ENCODE measurements at regions not wholly inside any gene's neighbourhood (a gene's known extent, or its start where the extent isn't known, plus 50 kb on each side); places are given as distances from the start of the nearest gene placed in this dataset.
"Not testable (repeated sequence)": the region's sequence is repeated elsewhere in the genome, so short reads cannot be mapped to it uniquely, and the experiment has no call there.

GRCh38 chr15:77883012-77883411, 194.5 kb downstream of the TBC1D2B start:
- H3K4me3 ChIP-seq (ENCODE audit: low read depth, low read length); H3K4me1 ChIP-seq (ENCODE audit: control insufficient read depth, insufficient read depth, low read length): not testable (repeated sequence)

DNA sequence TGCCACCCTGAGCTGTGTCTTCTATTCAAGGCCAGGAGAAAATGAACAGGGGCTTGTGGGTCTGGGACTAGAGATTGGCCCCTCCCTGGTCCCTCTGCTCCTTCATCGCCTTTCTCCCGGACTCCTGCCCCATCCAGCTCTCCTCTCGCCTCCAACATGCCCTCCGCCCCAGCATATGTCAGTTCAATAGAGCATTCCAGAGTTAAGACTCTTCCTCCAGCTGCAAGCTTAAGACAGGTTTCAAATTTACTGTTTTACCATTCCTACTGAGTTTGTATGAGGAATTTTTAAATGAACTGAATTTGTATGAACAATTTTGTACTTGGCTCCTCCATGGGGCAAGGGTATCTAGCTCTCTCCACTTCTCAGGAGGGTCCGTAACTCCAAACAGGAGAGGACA, 195.6 kb downstream of the TBC1D2B start:
- no peaks in the 10 kb centered on the region for H3K9me3 ChIP-seq (ENCODE audit: control insufficient read depth, insufficient read depth, low read length)
- H3K36me3 ChIP-seq (ENCODE audit: control insufficient read depth, insufficient read depth, low read length), result no peaks in the 10 kb centered on the region
- H3K4me3 ChIP-seq (ENCODE audit: low read depth, low read length), result no peak overlapping the region
- H3K9ac ChIP-seq (ENCODE audit: low read depth, low read length), result no peak overlapping the region
- H3K27me3 ChIP-seq (ENCODE audit: control insufficient read depth, insufficient read depth, low read length), result no peaks in the 10 kb centered on the region
- no peak overlapping the region for H3K27ac ChIP-seq (ENCODE audit: low read depth, low read length)
- H3K4me1 ChIP-seq (ENCODE audit: control insufficient read depth, insufficient read depth, low read length), result no peaks in the 10 kb centered on the region

More at GRCh38 chr15:77883012-77883411, 194.5 kb downstream of the TBC1D2B start:
- H3K27ac ChIP-seq (ENCODE audit: low read depth, low read length); H3K9me3 ChIP-seq (ENCODE audit: control insufficient read depth, insufficient read depth, low read length); H3K27me3 ChIP-seq (ENCODE audit: control insufficient read depth, insufficient read depth, low read length); H3K36me3 ChIP-seq (ENCODE audit: control insufficient read depth, insufficient read depth, low read length); H3K9ac ChIP-seq (ENCODE audit: low read depth, low read length): not testable (repeated sequence)

DNA sequence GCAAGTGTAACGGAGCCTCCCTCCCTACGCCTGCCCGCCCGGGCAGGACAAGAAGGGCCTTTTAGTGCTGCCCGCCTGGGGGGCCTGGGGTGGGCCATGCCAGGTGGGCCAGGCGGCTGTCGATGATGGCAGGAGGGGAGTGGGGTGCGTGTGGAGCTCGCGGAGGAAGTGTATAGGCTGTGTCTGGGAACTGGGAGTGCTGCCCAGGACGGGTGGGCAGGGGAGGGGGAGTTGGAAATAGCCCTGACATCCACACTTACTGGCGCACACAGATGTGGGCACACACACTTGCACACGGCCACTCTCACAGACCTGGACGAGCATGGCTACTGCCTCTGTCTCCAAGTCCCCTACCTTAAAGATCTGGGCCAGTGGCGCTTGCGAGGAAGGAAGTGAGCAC, 196.0 kb downstream of the TBC1D2B start:
- H3K27ac ChIP-seq (ENCODE audit: low read depth, low read length); H3K9me3 ChIP-seq (ENCODE audit: control insufficient read depth, insufficient read depth, low read length); H3K27me3 ChIP-seq (ENCODE audit: control insufficient read depth, insufficient read depth, low read length); H3K36me3 ChIP-seq (ENCODE audit: control insufficient read depth, insufficient read depth, low read length); H3K4me1 ChIP-seq (ENCODE audit: control insufficient read depth, insufficient read depth, low read length); H3K4me3 ChIP-seq (ENCODE audit: low read depth, low read length); H3K9ac ChIP-seq (ENCODE audit: low read depth, low read length): not testable (repeated sequence)

DNA sequence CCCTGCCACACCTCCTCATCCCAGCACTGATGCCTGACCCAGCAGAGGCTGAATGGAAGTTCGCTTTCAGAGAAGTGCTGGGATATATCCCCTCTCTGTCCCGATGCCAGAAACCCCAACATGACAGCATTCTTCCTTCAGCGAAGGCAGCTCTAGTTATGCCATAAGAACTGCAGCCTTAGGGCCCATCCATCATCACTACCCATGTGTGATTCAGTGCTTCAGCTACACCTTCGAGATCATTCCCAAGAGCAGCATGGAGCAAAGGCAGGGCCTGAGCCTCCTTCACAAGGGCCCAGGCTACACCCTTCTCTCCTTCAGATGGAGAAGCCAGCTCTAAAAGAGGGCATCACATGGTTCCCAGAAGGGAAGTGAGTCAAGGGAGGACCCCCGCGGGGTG, 198.0 kb downstream of the TBC1D2B start:
- H3K4me3 ChIP-seq (ENCODE audit: low read depth, low read length); H3K27ac ChIP-seq (ENCODE audit: low read depth, low read length); H3K9me3 ChIP-seq (ENCODE audit: control insufficient read depth, insufficient read depth, low read length): not testable (repeated sequence)

GRCh38 chr15:77877869-77878577, 199.5 kb downstream of the TBC1D2B start:
- no peak overlapping the region for H3K27ac ChIP-seq (ENCODE audit: low read depth, low read length)
- H3K4me1 ChIP-seq (ENCODE audit: control insufficient read depth, insufficient read depth, low read length), result no peaks in the 10 kb centered on the region
- H3K9ac ChIP-seq (ENCODE audit: low read depth, low read length), result no peak overlapping the region
- no peaks in the 10 kb centered on the region for H3K27me3 ChIP-seq (ENCODE audit: control insufficient read depth, insufficient read depth, low read length)
- no peaks in the 10 kb centered on the region for H3K36me3 ChIP-seq (ENCODE audit: control insufficient read depth, insufficient read depth, low read length)
- no peak overlapping the region for H3K4me3 ChIP-seq (ENCODE audit: low read depth, low read length)
- no peaks in the 10 kb centered on the region for H3K9me3 ChIP-seq (ENCODE audit: control insufficient read depth, insufficient read depth, low read length)

More for the DNA sequence above, 198.0 kb downstream of the TBC1D2B start:
- H3K9ac ChIP-seq (ENCODE audit: low read depth, low read length); H3K4me1 ChIP-seq (ENCODE audit: control insufficient read depth, insufficient read depth, low read length); H3K36me3 ChIP-seq (ENCODE audit: control insufficient read depth, insufficient read depth, low read length); H3K27me3 ChIP-seq (ENCODE audit: control insufficient read depth, insufficient read depth, low read length): not testable (repeated sequence)

DNA sequence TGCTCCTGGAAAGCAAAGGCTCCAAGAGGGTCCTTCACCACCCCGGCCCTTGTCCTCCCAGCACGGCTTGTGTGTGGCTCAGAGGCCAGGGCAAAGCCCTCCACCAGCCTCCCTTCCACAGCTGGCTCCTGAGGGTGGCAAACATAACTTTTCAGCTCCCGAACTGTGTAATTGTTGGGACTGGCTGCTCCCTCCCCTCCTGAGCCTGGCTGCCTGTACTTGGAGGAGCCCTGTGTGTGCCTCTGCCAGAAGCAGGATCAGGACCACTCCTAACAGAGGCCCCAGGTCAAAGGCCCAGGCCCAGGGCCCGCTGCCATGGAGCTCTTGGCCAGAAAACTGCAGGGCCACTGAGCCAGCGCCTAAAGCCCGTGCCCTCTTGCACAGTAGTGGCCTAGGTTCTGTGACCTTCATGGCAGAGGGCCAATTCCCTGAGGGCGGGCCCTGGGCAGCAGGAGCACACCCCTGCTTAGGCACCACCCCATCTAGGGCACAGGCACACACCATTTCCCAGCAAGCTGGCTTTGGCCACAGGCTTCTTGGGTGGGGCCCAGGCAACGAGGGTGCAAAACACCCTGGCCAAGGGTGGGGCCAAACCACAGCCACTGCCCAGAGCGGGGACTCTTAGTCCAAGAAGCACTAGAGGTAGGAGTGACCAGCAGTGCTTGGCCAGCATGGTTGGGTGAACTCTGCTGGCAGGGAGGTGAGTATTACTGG, 201.2 kb downstream of the TBC1D2B start:
- H3K4me1 ChIP-seq (ENCODE audit: control insufficient read depth, insufficient read depth, low read length); H3K4me3 ChIP-seq (ENCODE audit: low read depth, low read length); H3K36me3 ChIP-seq (ENCODE audit: control insufficient read depth, insufficient read depth, low read length); H3K9ac ChIP-seq (ENCODE audit: low read depth, low read length); H3K9me3 ChIP-seq (ENCODE audit: control insufficient read depth, insufficient read depth, low read length); H3K27ac ChIP-seq (ENCODE audit: low read depth, low read length); H3K27me3 ChIP-seq (ENCODE audit: control insufficient read depth, insufficient read depth, low read length): not testable (repeated sequence)

- H3K27me3 ChIP-seq (ENCODE audit: control insufficient read depth, insufficient read depth, low read length); H3K4me1 ChIP-seq (ENCODE audit: control insufficient read depth, insufficient read depth, low read length); H3K9me3 ChIP-seq (ENCODE audit: control insufficient read depth, insufficient read depth, low read length); H3K4me3 ChIP-seq (ENCODE audit: low read depth, low read length); H3K36me3 ChIP-seq (ENCODE audit: control insufficient read depth, insufficient read depth, low read length); H3K9ac ChIP-seq (ENCODE audit: low read depth, low read length); H3K27ac ChIP-seq (ENCODE audit: low read depth, low read length): not testable (repeated sequence)
Observed at GRCh38 chr15:77875066-77875721, 202.3 kb downstream of the TBC1D2B start.

DNA sequence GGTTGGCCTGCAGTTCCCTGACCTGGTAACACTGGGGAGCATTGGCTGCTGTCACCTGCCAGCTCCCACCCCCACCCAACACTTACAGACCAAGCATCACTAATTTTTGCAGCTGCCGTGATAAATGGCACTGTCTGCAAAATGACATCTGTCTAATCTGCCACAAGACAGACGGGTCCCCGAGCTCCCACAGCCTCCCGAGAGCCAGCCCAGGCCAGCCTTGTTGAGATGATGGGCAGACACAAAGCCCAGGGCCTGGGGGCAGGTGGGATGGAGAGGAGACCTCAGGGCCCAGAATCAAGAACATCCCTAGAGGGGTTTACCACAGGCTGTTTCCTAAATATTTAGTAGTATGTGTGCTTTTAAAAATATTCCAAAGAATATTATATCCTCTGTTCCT, 203.4 kb downstream of the TBC1D2B start:
- H3K4me1 ChIP-seq (ENCODE audit: control insufficient read depth, insufficient read depth, low read length), result no peaks in the 10 kb centered on the region
- no peak overlapping the region for H3K9ac ChIP-seq (ENCODE audit: low read depth, low read length)
- no peaks in the 10 kb centered on the region for H3K9me3 ChIP-seq (ENCODE audit: control insufficient read depth, insufficient read depth, low read length)
- no peaks in the 10 kb centered on the region for H3K27me3 ChIP-seq (ENCODE audit: control insufficient read depth, insufficient read depth, low read length)
- no peak overlapping the region for H3K27ac ChIP-seq (ENCODE audit: low read depth, low read length)
- no peak overlapping the region for H3K4me3 ChIP-seq (ENCODE audit: low read depth, low read length)
- no peaks in the 10 kb centered on the region for H3K36me3 ChIP-seq (ENCODE audit: control insufficient read depth, insufficient read depth, low read length)

GRCh38 chr15:77872521-77873425, 204.7 kb downstream of the TBC1D2B start:
- H3K9ac ChIP-seq (ENCODE audit: low read depth, low read length); H3K9me3 ChIP-seq (ENCODE audit: control insufficient read depth, insufficient read depth, low read length); H3K27ac ChIP-seq (ENCODE audit: low read depth, low read length); H3K4me3 ChIP-seq (ENCODE audit: low read depth, low read length); H3K4me1 ChIP-seq (ENCODE audit: control insufficient read depth, insufficient read depth, low read length); H3K36me3 ChIP-seq (ENCODE audit: control insufficient read depth, insufficient read depth, low read length); H3K27me3 ChIP-seq (ENCODE audit: control insufficient read depth, insufficient read depth, low read length): not testable (repeated sequence)

DNA sequence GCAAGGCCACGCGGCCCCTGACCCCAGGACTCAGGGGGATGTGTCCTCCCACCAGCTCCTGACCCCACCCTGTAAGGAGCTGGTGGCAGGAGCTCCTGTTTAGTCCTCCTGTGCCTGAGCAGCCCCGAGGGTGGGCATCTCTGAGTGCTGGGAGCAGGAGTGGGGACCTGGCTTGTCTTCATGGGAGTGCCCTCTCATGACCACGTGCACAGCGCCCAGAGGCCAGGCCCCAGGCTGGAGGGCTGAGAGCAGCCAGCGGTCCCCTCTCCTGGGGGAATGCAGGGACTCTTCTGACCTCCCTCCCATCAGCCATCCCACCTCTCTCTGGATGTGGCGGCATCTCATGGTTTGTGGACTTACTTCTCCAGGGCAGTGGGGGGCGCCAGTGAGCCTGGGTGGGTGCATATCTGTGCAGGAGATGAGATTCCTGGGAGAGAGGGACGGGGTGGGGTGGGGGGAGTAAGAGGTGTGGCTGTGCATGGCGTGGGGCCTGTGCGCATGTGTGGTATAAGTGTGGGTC, 205.6 kb downstream of the TBC1D2B start:
- no peaks in the 10 kb centered on the region for H3K4me1 ChIP-seq (ENCODE audit: control insufficient read depth, insufficient read depth, low read length)
- H3K27ac ChIP-seq (ENCODE audit: low read depth, low read length), result no peak overlapping the region
- no peak overlapping the region for H3K9ac ChIP-seq (ENCODE audit: low read depth, low read length)
- no peaks in the 10 kb centered on the region for H3K27me3 ChIP-seq (ENCODE audit: control insufficient read depth, insufficient read depth, low read length)
- H3K36me3 ChIP-seq (ENCODE audit: control insufficient read depth, insufficient read depth, low read length), result no peaks in the 10 kb centered on the region
- H3K9me3 ChIP-seq (ENCODE audit: control insufficient read depth, insufficient read depth, low read length), result no peaks in the 10 kb centered on the region
- H3K4me3 ChIP-seq (ENCODE audit: low read depth, low read length), result no peak overlapping the region

Data from HUES48 (cell line).